WTC11 (cell line): ENCODE measurements at regions not wholly inside any gene's neighbourhood (a gene's known extent, or its start where the extent isn't known, plus 50 kb on each side); places are given as distances from the start of the nearest gene placed in this dataset.

Experiments used
- ATAC-seq: fragments of 200-7000 bp; cut with Tn5 transposase; 2 replicates; pipeline ENCODE4 v1.10.0; 2021; ENCODE audit warnings: mild to moderate bottlenecking, moderate library complexity
- CTCF ChIA-PET: fragments of 300-600 bp; sonication (Branson Sonifier 250); formaldehyde crosslinking; loops from one replicate; lab custom pipeline; 2021; ENCODE audit warnings: antibody characterized with exemption; lab: Charles Lee
- POLR2A ChIA-PET: fragments of 350-600 bp; sonication (Branson Sonifier 250); formaldehyde crosslinking; loops from one replicate; lab custom pipeline; 2021; ENCODE audit warnings: antibody characterized with exemption; lab: Charles Lee
- DNase-seq: peaks from one replicate; pipeline ENCODE4 v3.0.0; 2021; ENCODE audit warnings: low spot score
- H3K27ac Mint-ChIP-seq: 2 replicates; pipeline ENCODE4 v1.8.0; 2021; ENCODE audit warnings: mixed read lengths
- H3K27me3 Mint-ChIP-seq: 2 replicates; pipeline ENCODE4 v1.8.0; 2021; ENCODE audit warnings: low read depth, mild to moderate bottlenecking, moderate library complexity, mixed read lengths
- H3K36me3 Mint-ChIP-seq: 2 replicates; pipeline ENCODE4 v1.8.0; 2021; ENCODE audit warnings: mixed read lengths
- H3K4me1 Mint-ChIP-seq: 2 replicates; pipeline ENCODE4 v1.8.0; 2022; ENCODE audit warnings: mixed read lengths
- H3K4me3 Mint-ChIP-seq: 2 replicates; pipeline ENCODE4 v1.8.0; 2021; ENCODE audit warnings: mild to moderate bottlenecking, moderate library complexity, mixed read lengths
- H3K9me3 Mint-ChIP-seq: 2 replicates; pipeline ENCODE4 v1.8.0; 2021; ENCODE audit warnings: mixed read lengths
- ATF6 ChIP-seq: sonication (generic); formaldehyde crosslinking; IDR thresholded peaks from 2 replicates; pipeline ENCODE4 v1.8.1; 2023; ENCODE audit warnings: mild to moderate bottlenecking, missing genetic modification reagents
- CBFB ChIP-seq: sonication (generic); formaldehyde crosslinking; IDR thresholded peaks from 2 replicates; pipeline ENCODE4 v1.8.1; 2022; ENCODE audit warnings: mild to moderate bottlenecking, low read depth, missing genetic modification reagents
- ELF4 ChIP-seq: sonication (generic); formaldehyde crosslinking; IDR thresholded peaks from 2 replicates; pipeline ENCODE4 v1.8.1; 2022; ENCODE audit warnings: low read depth, mild to moderate bottlenecking, moderate library complexity, missing genetic modification reagents
- EMX1 ChIP-seq: fragments of 250-450 bp; sonication (Bioruptor Pico); IDR thresholded peaks from 2 replicates; pipeline ENCODE4 v1.8.0; 2021; ENCODE audit warnings: mild to moderate bottlenecking
- FOXK1 ChIP-seq: sonication (generic); formaldehyde crosslinking; IDR thresholded peaks from 2 replicates; pipeline ENCODE4 v1.8.0; 2022; ENCODE audit warnings: mild to moderate bottlenecking, moderate library complexity, missing genetic modification reagents
- GTF2I ChIP-seq: fragments of 250-450 bp; sonication (Bioruptor Pico); conservative IDR thresholded peaks from 2 replicates; pipeline ENCODE4 v1.4.0; 2021; ENCODE audit warnings: mild to moderate bottlenecking
- HMGXB4 ChIP-seq: sonication (generic); formaldehyde crosslinking; IDR thresholded peaks from 2 replicates; pipeline ENCODE4 v1.8.1; 2023; ENCODE audit warnings: mild to moderate bottlenecking, moderate library complexity, missing genetic modification reagents
- IRF1 ChIP-seq: sonication (generic); formaldehyde crosslinking; IDR thresholded peaks from 2 replicates; pipeline ENCODE4 v1.8.0; 2023; ENCODE audit warnings: missing genetic modification reagents
- JAZF1 ChIP-seq: fragments of 250-450 bp; sonication (Bioruptor Pico); IDR thresholded peaks from 2 replicates; pipeline ENCODE4 v1.9.0; 2021; ENCODE audit warnings: moderate library complexity, mild to moderate bottlenecking, inconsistent platforms
- JUN ChIP-seq: sonication (generic); formaldehyde crosslinking; IDR thresholded peaks from 2 replicates; pipeline ENCODE4 v1.8.0; 2023; ENCODE audit warnings: mild to moderate bottlenecking, missing genetic modification reagents
- MAX ChIP-seq: sonication (generic); formaldehyde crosslinking; IDR thresholded peaks from 2 replicates; pipeline ENCODE4 v1.8.0; 2022; ENCODE audit warnings: mild to moderate bottlenecking, missing genetic modification reagents
- NFE2L1 ChIP-seq: sonication (generic); formaldehyde crosslinking; IDR thresholded peaks from 2 replicates; pipeline ENCODE4 v1.8.1; 2023; ENCODE audit warnings: missing genetic modification reagents
- NFYB ChIP-seq: sonication (generic); formaldehyde crosslinking; conservative IDR thresholded peaks from 2 replicates; pipeline ENCODE4 v1.8.0; 2022; ENCODE audit warnings: low read depth, missing genetic modification reagents
- OVOL2 ChIP-seq: fragments of 250-450 bp; sonication (Bioruptor Pico); IDR thresholded peaks from 2 replicates; pipeline ENCODE4 v1.9.0; 2021; ENCODE audit warnings: mild to moderate bottlenecking, borderline replicate concordance
- PRRX2 ChIP-seq: fragments of 250-450 bp; sonication (Bioruptor Pico); IDR thresholded peaks from 2 replicates; pipeline ENCODE4 v1.8.0; 2021; ENCODE audit warnings: mild to moderate bottlenecking
- SMAD3 ChIP-seq: sonication (generic); formaldehyde crosslinking; IDR thresholded peaks from 2 replicates; pipeline ENCODE4 v1.8.0; 2022; ENCODE audit warnings: missing genetic modification reagents, mild to moderate bottlenecking, borderline replicate concordance
- SP1 ChIP-seq: sonication (generic); formaldehyde crosslinking; conservative IDR thresholded peaks from 2 replicates; pipeline ENCODE4 v1.8.1; 2022; ENCODE audit warnings: missing genetic modification reagents
- TEAD4 ChIP-seq: sonication (generic); formaldehyde crosslinking; IDR thresholded peaks from 2 replicates; pipeline ENCODE4 v1.8.0; 2022; ENCODE audit warnings: mild to moderate bottlenecking, missing genetic modification reagents
- USF2 ChIP-seq: sonication (generic); formaldehyde crosslinking; IDR thresholded peaks from 2 replicates; pipeline ENCODE4 v1.8.1; 2023; ENCODE audit warnings: mild to moderate bottlenecking, missing genetic modification reagents, moderate library complexity
- ZBTB21 ChIP-seq: sonication (generic); formaldehyde crosslinking; IDR thresholded peaks from 2 replicates; pipeline ENCODE4 v1.8.1; 2023; ENCODE audit warnings: mild to moderate bottlenecking, missing genetic modification reagents, borderline replicate concordance
- ZNF138 ChIP-seq: sonication (generic); formaldehyde crosslinking; conservative IDR thresholded peaks from 2 replicates; pipeline ENCODE4 v1.8.1; 2022; ENCODE audit warnings: mild to moderate bottlenecking, moderate library complexity, missing genetic modification reagents
- TF ChIP-seq, protein P1 (sequence below): sonication (generic); formaldehyde crosslinking; IDR thresholded peaks from 2 replicates; pipeline ENCODE4 v1.8.0; 2022; ENCODE audit warnings: mild to moderate bottlenecking, missing genetic modification reagents

DNA sequence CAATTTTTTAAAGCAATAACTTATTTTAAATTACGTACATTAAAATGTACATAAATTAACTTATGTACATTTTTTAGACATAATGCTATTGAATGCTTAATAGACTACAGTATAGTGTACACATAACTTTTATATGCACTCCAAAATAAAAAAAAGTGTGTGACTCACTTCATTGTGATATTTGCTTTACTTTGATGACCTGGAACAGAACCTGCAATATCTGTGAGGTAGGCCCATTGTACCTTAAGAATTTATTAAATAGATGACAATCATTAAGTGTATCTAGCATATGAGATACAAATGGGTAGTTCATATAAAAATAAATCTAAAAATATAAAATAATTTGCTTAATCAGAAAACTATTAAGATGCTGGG lies 276.7 kb downstream of the NFKBIZ start:
- peaks cover 9% of the 10 kb centered on the region for H3K36me3 Mint-ChIP-seq
- TF ChIP-seq IRF1, result no peak
- no peak for TF ChIP-seq USF2 (CRISPR knock-in tag)
- TF ChIP-seq SMAD3 (CRISPR knock-in tag), result no peak
- TF ChIP-seq CBFB (CRISPR knock-in tag), result no peak
- no peak for TF ChIP-seq OVOL2 (CRISPR knock-in tag)
- no peak for TF ChIP-seq MAX (CRISPR knock-in tag)
- TF ChIP-seq, protein P1, sequence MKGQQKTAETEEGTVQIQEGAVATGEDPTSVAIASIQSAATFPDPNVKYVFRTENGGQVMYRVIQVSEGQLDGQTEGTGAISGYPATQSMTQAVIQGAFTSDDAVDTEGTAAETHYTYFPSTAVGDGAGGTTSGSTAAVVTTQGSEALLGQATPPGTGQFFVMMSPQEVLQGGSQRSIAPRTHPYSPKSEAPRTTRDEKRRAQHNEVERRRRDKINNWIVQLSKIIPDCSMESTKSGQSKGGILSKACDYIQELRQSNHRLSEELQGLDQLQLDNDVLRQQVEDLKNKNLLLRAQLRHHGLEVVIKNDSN, result no peak
- no peak for TF ChIP-seq JUN (CRISPR knock-in tag)
- no peaks in the 10 kb centered on the region for H3K27me3 Mint-ChIP-seq
- H3K9me3 Mint-ChIP-seq, result peaks cover 18% of the 10 kb centered on the region
- ATAC-seq (no peak), DNase-seq (no peak)
- ChIA-PET POLR2A (no interaction called here), CTCF (no interaction called here)
- H3K27ac Mint-ChIP-seq, result no peak overlapping the region
- peaks cover 2% of the 10 kb centered on the region; the same call in 1 of the 2 replicates for H3K4me1 Mint-ChIP-seq
- no peak overlapping the region for H3K4me3 Mint-ChIP-seq

GRCh38 chr3:102129760-102130608 lies 280.7 kb downstream of the NFKBIZ start:
- Mint-ChIP-seq H3K9me3 (no peaks in the 10 kb centered on the region), H3K36me3 (no peaks in the 10 kb centered on the region), H3K4me3 (no peak overlapping the region), H3K4me1 (peaks cover 2% of the 10 kb centered on the region; the same call in 1 of the 2 replicates), H3K27me3 (no peaks in the 10 kb centered on the region), H3K27ac (no peak overlapping the region)
- POLR2A ChIA-PET, result no interaction called here
- ATAC-seq, result no peak
- CTCF ChIA-PET, result interaction anchor here (0.7 kb wide), 1 partner anchor 321 kb away, joined by 3 read pairs; no protein-coding TSS in a partner anchor
- no peak for DNase-seq
- TF ChIP-seq NFYB (CRISPR knock-in tag), result no peak
- TF ChIP-seq FOXK1 (CRISPR knock-in tag), result no peak
- TF ChIP-seq SMAD3 (CRISPR knock-in tag), result no peak
- no peak for TF ChIP-seq TEAD4 (CRISPR knock-in tag)
- TF ChIP-seq ATF6 (CRISPR knock-in tag), result no peak

DNA sequence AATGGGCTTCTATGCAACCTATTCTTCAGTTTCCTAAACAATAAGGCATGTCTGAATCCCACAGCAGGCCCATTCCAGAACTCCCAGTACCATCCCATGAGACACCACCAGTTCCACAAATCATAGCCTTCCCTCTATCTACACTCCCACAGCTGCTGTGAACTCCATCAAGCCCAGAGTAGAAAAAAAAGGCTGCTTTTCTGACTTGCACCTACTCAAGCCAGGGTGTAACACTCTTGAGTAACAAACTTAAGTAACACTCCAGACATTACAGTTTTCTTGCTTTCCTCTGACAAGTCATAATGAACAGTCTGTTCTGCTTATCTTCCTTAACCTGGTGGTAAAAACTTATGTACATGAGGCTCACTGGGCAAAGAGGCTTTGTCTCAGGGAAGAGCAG lies 283.1 kb downstream of the NFKBIZ start:
- H3K27ac Mint-ChIP-seq, result no peak overlapping the region
- TF ChIP-seq HMGXB4 (CRISPR knock-in tag) (no peak), ZNF138 (CRISPR knock-in tag) (no peak), ZBTB21 (CRISPR knock-in tag) (no peak), OVOL2 (CRISPR knock-in tag) (no peak), NFYB (CRISPR knock-in tag) (no peak), ELF4 (CRISPR knock-in tag) (no peak), PRRX2 (CRISPR knock-in tag) (no peak), JAZF1 (no peak), SP1 (CRISPR knock-in tag) (no peak), NFE2L1 (no peak), EMX1 (no peak), GTF2I (CRISPR knock-in tag) (no peak)
- H3K27me3 Mint-ChIP-seq, result no peaks in the 10 kb centered on the region
- H3K36me3 Mint-ChIP-seq, result no peaks in the 10 kb centered on the region
- H3K4me3 Mint-ChIP-seq, result no peak overlapping the region
- peaks cover 2% of the 10 kb centered on the region; the same call in 1 of the 2 replicates for H3K4me1 Mint-ChIP-seq
- ATAC-seq (no peak), DNase-seq (no peak)
- H3K9me3 Mint-ChIP-seq, result no peaks in the 10 kb centered on the region
- POLR2A ChIA-PET, result no interaction called here
- CTCF ChIA-PET, result no interaction called here
